BLaER1 (cell line): ENCODE measurements at regions not wholly inside any gene's neighbourhood (a gene's known extent, or its start where the extent isn't known, plus 50 kb on each side); places are given as distances from the start of the nearest gene placed in this dataset.
"Not testable (repeated sequence)": the region's sequence is repeated elsewhere in the genome, so short reads cannot be mapped to it uniquely, and the experiment has no call there.

Source experiments
- H3K27ac ChIP-seq: shearing (Covaris generic); formaldehyde crosslinking; 2 replicates; pipeline ENCODE4 v1.8.1; 2022
- H3K27me3 ChIP-seq: shearing (Covaris generic); formaldehyde crosslinking; 2 replicates; pipeline ENCODE4 v1.8.1; 2022
- H3K36me3 ChIP-seq: shearing (Covaris generic); formaldehyde crosslinking; 2 replicates; pipeline ENCODE4 v1.8.1; 2022
- H3K4me1 ChIP-seq: shearing (Covaris generic); formaldehyde crosslinking; 2 replicates; pipeline ENCODE4 v1.8.1; 2022
- H3K4me2 ChIP-seq: shearing (Covaris generic); formaldehyde crosslinking; 2 replicates; pipeline ENCODE4 v1.8.1; 2022
- H3K4me3 ChIP-seq: shearing (Covaris generic); formaldehyde crosslinking; 2 replicates; pipeline ENCODE4 v1.8.1; 2022
- H3K9ac ChIP-seq: shearing (Covaris generic); formaldehyde crosslinking; 2 replicates; pipeline ENCODE4 v1.8.1; 2022
- H3K9me3 ChIP-seq: shearing (Covaris generic); formaldehyde crosslinking; 2 replicates; pipeline ENCODE4 v1.8.1; 2022
- H4K20me1 ChIP-seq: shearing (Covaris generic); formaldehyde crosslinking; 2 replicates; pipeline ENCODE4 v1.8.1; 2022
- Cebpa-rat ChIP-seq: shearing (Covaris generic); IDR thresholded peaks from 2 replicates; pipeline ENCODE4 v1.8.1; 2022

GRCh38 chr5:87782916-87783315 lies 370.2 kb upstream of the CCNH start:
- no peak overlapping the region for H3K9ac ChIP-seq
- H3K9me3 ChIP-seq, result no peaks in the 10 kb centered on the region
- no peak overlapping the region for H3K27ac ChIP-seq
- TF ChIP-seq Cebpa-rat, result no peak
- H3K36me3 ChIP-seq, result no peaks in the 10 kb centered on the region
- H3K4me1 ChIP-seq, result no peaks in the 10 kb centered on the region
- H3K27me3 ChIP-seq, result no peaks in the 10 kb centered on the region; the same call in 1 of the 2 replicates
- H3K4me3 ChIP-seq, result no peak overlapping the region
- H3K4me2 ChIP-seq, result no peak overlapping the region
- H4K20me1 ChIP-seq, result no peaks in the 10 kb centered on the region

- H3K9ac ChIP-seq, result no peak overlapping the region
- no peak for TF ChIP-seq Cebpa-rat
- no peak overlapping the region for H3K4me3 ChIP-seq
- H3K36me3 ChIP-seq, result no peaks in the 10 kb centered on the region
- H4K20me1 ChIP-seq, result no peaks in the 10 kb centered on the region
- H3K27me3 ChIP-seq, result no peaks in the 10 kb centered on the region; the same call in 1 of the 2 replicates
- no peak overlapping the region for H3K4me2 ChIP-seq
- no peak overlapping the region for H3K27ac ChIP-seq
- H3K4me1 ChIP-seq, result no peaks in the 10 kb centered on the region
- no peaks in the 10 kb centered on the region for H3K9me3 ChIP-seq
These were observed 369.2 kb upstream of the CCNH start for GRCh38 chr5:87781976-87782375.

GRCh38 chr5:87780831-87781760 lies 368.4 kb upstream of the CCNH start:
- TF ChIP-seq Cebpa-rat, result no peak
- H3K9ac ChIP-seq, result no peak overlapping the region
- H3K4me3 ChIP-seq, result no peak overlapping the region
- H3K4me1 ChIP-seq, result no peaks in the 10 kb centered on the region
- H3K36me3 ChIP-seq, result no peaks in the 10 kb centered on the region
- no peak overlapping the region for H3K4me2 ChIP-seq
- H3K27me3 ChIP-seq, result no peaks in the 10 kb centered on the region; the same call in 1 of the 2 replicates
- H4K20me1 ChIP-seq, result no peaks in the 10 kb centered on the region
- no peak overlapping the region for H3K27ac ChIP-seq
- no peaks in the 10 kb centered on the region for H3K9me3 ChIP-seq

GRCh38 chr5:87778876-87779275 lies 366.1 kb upstream of the CCNH start:
- Histone ChIP-seq H3K9me3 (no peaks in the 10 kb centered on the region), H3K36me3 (no peaks in the 10 kb centered on the region), H4K20me1 (no peaks in the 10 kb centered on the region), H3K4me1 (no peaks in the 10 kb centered on the region), H3K4me3 (no peak overlapping the region), H3K4me2 (no peak overlapping the region), H3K9ac (no peak overlapping the region), H3K27ac (no peak overlapping the region), H3K27me3 (no peaks in the 10 kb centered on the region; the same call in 1 of the 2 replicates)
- TF ChIP-seq Cebpa-rat, result no peak

GRCh38 chr5:87777877-87778276 lies 365.1 kb upstream of the CCNH start:
- Histone ChIP-seq H4K20me1 (no peaks in the 10 kb centered on the region), H3K4me2 (no peak overlapping the region), H3K27ac (no peak overlapping the region), H3K4me1 (no peaks in the 10 kb centered on the region), H3K4me3 (no peak overlapping the region), H3K36me3 (no peaks in the 10 kb centered on the region), H3K27me3 (no peaks in the 10 kb centered on the region; the same call in 1 of the 2 replicates), H3K9me3 (no peaks in the 10 kb centered on the region), H3K9ac (no peak overlapping the region)
- no peak for TF ChIP-seq Cebpa-rat

GRCh38 chr5:87776785-87777184 lies 364.1 kb upstream of the CCNH start:
- no peak overlapping the region for H3K9ac ChIP-seq
- no peak for TF ChIP-seq Cebpa-rat
- H3K27me3 ChIP-seq, result no peaks in the 10 kb centered on the region; the same call in 1 of the 2 replicates
- H4K20me1 ChIP-seq, result no peaks in the 10 kb centered on the region
- H3K9me3 ChIP-seq, result no peaks in the 10 kb centered on the region
- H3K4me3 ChIP-seq, result no peak overlapping the region
- H3K27ac ChIP-seq, result no peak overlapping the region
- no peaks in the 10 kb centered on the region for H3K36me3 ChIP-seq
- no peak overlapping the region for H3K4me2 ChIP-seq
- H3K4me1 ChIP-seq, result no peaks in the 10 kb centered on the region

- H3K27ac ChIP-seq, H3K4me1 ChIP-seq, H3K9me3 ChIP-seq, H3K36me3 ChIP-seq, H3K27me3 ChIP-seq, H3K4me3 ChIP-seq, H3K9ac ChIP-seq, H4K20me1 ChIP-seq, H3K4me2 ChIP-seq: not testable (repeated sequence)
These were observed 363.6 kb upstream of the CCNH start for GRCh38 chr5:87776302-87776701.

GRCh38 chr5:87775228-87775627 lies 362.5 kb upstream of the CCNH start:
- H3K36me3 ChIP-seq, result no peaks in the 10 kb centered on the region
- H3K9me3 ChIP-seq, result no peaks in the 10 kb centered on the region
- no peaks in the 10 kb centered on the region for H4K20me1 ChIP-seq
- no peak overlapping the region for H3K27ac ChIP-seq
- no peak for TF ChIP-seq Cebpa-rat
- H3K4me1 ChIP-seq, result no peaks in the 10 kb centered on the region
- H3K9ac ChIP-seq, result no peak overlapping the region
- H3K4me2 ChIP-seq, result no peak overlapping the region
- no peak overlapping the region for H3K4me3 ChIP-seq
- H3K27me3 ChIP-seq, result no peaks in the 10 kb centered on the region

- no peaks in the 10 kb centered on the region for H3K9me3 ChIP-seq
- H3K4me2 ChIP-seq, result no peak overlapping the region
- H3K27ac ChIP-seq, result no peak overlapping the region
- no peaks in the 10 kb centered on the region for H3K4me1 ChIP-seq
- H3K4me3 ChIP-seq, result no peak overlapping the region
- TF ChIP-seq Cebpa-rat, result no peak
- H3K9ac ChIP-seq, result no peak overlapping the region
- no peaks in the 10 kb centered on the region for H4K20me1 ChIP-seq
- no peaks in the 10 kb centered on the region for H3K27me3 ChIP-seq
- H3K36me3 ChIP-seq, result no peaks in the 10 kb centered on the region
These were observed 362.1 kb upstream of the CCNH start for GRCh38 chr5:87774804-87775203.

- Histone ChIP-seq H3K9me3 (no peaks in the 10 kb centered on the region), H4K20me1 (no peaks in the 10 kb centered on the region), H3K4me2 (no peak overlapping the region), H3K4me3 (no peak overlapping the region), H3K27me3 (no peaks in the 10 kb centered on the region), H3K27ac (no peak overlapping the region), H3K36me3 (no peaks in the 10 kb centered on the region), H3K9ac (no peak overlapping the region), H3K4me1 (no peaks in the 10 kb centered on the region)
- TF ChIP-seq Cebpa-rat, result no peak
These were observed 357.9 kb upstream of the CCNH start for GRCh38 chr5:87770601-87771121.
